Caco-2 (cell line): ENCODE measurements at regions not wholly inside any gene's neighbourhood (a gene's known extent, or its start where the extent isn't known, plus 50 kb on each side); places are given as distances from the start of the nearest gene placed in this dataset.

Experiments used
- BruUV-seq: library from RNA; stranded (reverse); fragments of 400-500 nt; replicated peaks from 2 replicates; lab custom pipeline; 2021; lab: Mats Ljungman, UMichigan
- CTCF ChIA-PET: fragments of 300-600 bp; sonication (Branson Sonifier 250); formaldehyde crosslinking; loops from one replicate; lab custom pipeline; 2022; ENCODE audit warnings: antibody characterized with exemption; lab: Charles Lee
- POLR2A ChIA-PET: fragments of 300-600 bp; sonication (Branson Sonifier 250); formaldehyde crosslinking; loops from one replicate; lab custom pipeline; 2022; ENCODE audit warnings: antibody characterized with exemption; lab: Charles Lee
- DNase-seq, 2 experiments: peaks; one replicate each; pipeline versions ENCODE4 v3.0.0 to v3.0.0-alpha.2; 2020 to 2022
- H3K27me3 ChIP-seq: replicated peaks from 2 replicates; pipeline ENCODE4 v1.6.0; 2011; ENCODE audit warnings: low read length; ENCODE audit not compliant: control insufficient read depth, insufficient read depth
- H3K36me3 ChIP-seq: 2 replicates; pipeline ENCODE4 v1.5.1; 2011; ENCODE audit warnings: low read length; ENCODE audit not compliant: control insufficient read depth, insufficient read depth
- H3K4me1 ChIP-seq: fragments of 250-450 bp; sonication (Bioruptor Pico); 2 replicates; pipeline ENCODE4 v1.5.1; 2020; ENCODE audit warnings: mild to moderate bottlenecking
- H3K4me3 ChIP-seq: 2 replicates; pipeline ENCODE4 v1.5.1; 2011; ENCODE audit warnings: low read depth, mild to moderate bottlenecking, control low read depth, low read length
- H3K9me3 ChIP-seq: fragments of 250-450 bp; sonication (Bioruptor Pico); 2 replicates; pipeline ENCODE4 v1.5.1; 2020; ENCODE audit warnings: mild to moderate bottlenecking, moderate library complexity
- H3K27ac Mint-ChIP-seq: one replicate; pipeline ENCODE4 v1.8.0; 2022; ENCODE audit warnings: mixed read lengths; ENCODE audit not compliant: unreplicated experiment
- H3K27me3 Mint-ChIP-seq: one replicate; pipeline ENCODE4 v1.8.0; 2022; ENCODE audit warnings: mixed read lengths; ENCODE audit not compliant: insufficient read depth, unreplicated experiment
- H3K36me3 Mint-ChIP-seq: one replicate; pipeline ENCODE4 v1.8.0; 2022; ENCODE audit warnings: mild to moderate bottlenecking, mixed read lengths; ENCODE audit not compliant: insufficient read depth, unreplicated experiment
- H3K4me1 Mint-ChIP-seq: one replicate; pipeline ENCODE4 v1.8.0; 2022; ENCODE audit warnings: low read depth, mixed read lengths; ENCODE audit not compliant: unreplicated experiment
- H3K4me3 Mint-ChIP-seq: one replicate; pipeline ENCODE4 v1.8.0; 2022; ENCODE audit warnings: mild to moderate bottlenecking, moderate library complexity, mixed read lengths; ENCODE audit not compliant: unreplicated experiment
- H3K9me3 Mint-ChIP-seq: one replicate; pipeline ENCODE4 v1.8.0; 2022; ENCODE audit warnings: mixed read lengths; ENCODE audit not compliant: unreplicated experiment
- CTCF ChIP-seq, 2 experiments: fragments of 200-600 bp in 1 of 2; IDR thresholded peaks; 1 replicate in 1 of 2; 2 replicates in 1 of 2; pipeline versions ENCODE4 v1.5.1 to v1.8.0; 2011 to 2022; ENCODE audit warnings: antibody characterized with exemption in 1 of 2, control low read depth in 1 of 2, inconsistent platforms in 1 of 2, low read depth in 1 of 2, low read length in 1 of 2, mild to moderate bottlenecking in 1 of 2, moderate library complexity in 1 of 2; ENCODE audit not compliant: insufficient read depth in 1 of 2, severe bottlenecking in 1 of 2, unreplicated experiment in 1 of 2
- intact Hi-C: fragments of 100-400 bp; cut with micrococcal nuclease; formaldehyde crosslinking; loops from one replicate; pipeline ENCODE4 v1.10.0; 2022; ENCODE audit not compliant: unreplicated experiment

GRCh38 chr18:68475883-68476282 lies 239.0 kb downstream of the TMX3 start:
- intact Hi-C loops, result no loop called here
- Histone ChIP-seq H3K27me3 (no peaks in the 10 kb centered on the region), H3K36me3 (no peaks in the 10 kb centered on the region), H3K9me3 (no peaks in the 10 kb centered on the region), H3K4me1 (no peaks in the 10 kb centered on the region), H3K4me3 (no peak overlapping the region)
- H3K36me3 Mint-ChIP-seq, result no peaks in the 10 kb centered on the region
- no peak for DNase-seq
- no TSS peak for BruUV-seq
- ChIA-PET POLR2A (no interaction called here), CTCF (no interaction called here)
- no peaks in the 10 kb centered on the region for H3K9me3 Mint-ChIP-seq
- no peaks in the 10 kb centered on the region for H3K4me1 Mint-ChIP-seq
- H3K27ac Mint-ChIP-seq, result no peak overlapping the region
- TF ChIP-seq CTCF (IDR thresholded peaks at IDR 0.05; ENCODE audit: insufficient read depth in 1 of 2, low read depth in 1 of 2, low read length in 1 of 2, severe bottlenecking in 1 of 2, unreplicated experiment in 1 of 2), result no peak
- no peak overlapping the region for H3K4me3 Mint-ChIP-seq
- H3K27me3 Mint-ChIP-seq, result no peaks in the 10 kb centered on the region

GRCh38 chr18:68472701-68473295 lies 242.1 kb downstream of the TMX3 start:
- POLR2A ChIA-PET, result no interaction called here
- H3K4me3 Mint-ChIP-seq, result no peak overlapping the region

GRCh38 chr18:68469049-68469625 lies 245.8 kb downstream of the TMX3 start:
- DNase-seq, result no peak
- TF ChIP-seq CTCF (IDR thresholded peaks at IDR 0.05; ENCODE audit: insufficient read depth in 1 of 2, low read depth in 1 of 2, low read length in 1 of 2, severe bottlenecking in 1 of 2, unreplicated experiment in 1 of 2), result no peak
- Mint-ChIP-seq H3K4me1 (no peaks in the 10 kb centered on the region), H3K27me3 (peaks cover 5% of the 10 kb centered on the region), H3K4me3 (no peak overlapping the region), H3K36me3 (no peaks in the 10 kb centered on the region), H3K9me3 (no peaks in the 10 kb centered on the region), H3K27ac (no peak overlapping the region)
- no peaks in the 10 kb centered on the region for H3K36me3 ChIP-seq
- BruUV-seq, result no TSS peak
- intact Hi-C loops, result no loop called here
- H3K4me1 ChIP-seq, result no peaks in the 10 kb centered on the region
- no peaks in the 10 kb centered on the region for H3K27me3 ChIP-seq
- no peaks in the 10 kb centered on the region for H3K9me3 ChIP-seq
- no peak overlapping the region for H3K4me3 ChIP-seq
- ChIA-PET CTCF (no interaction called here), POLR2A (no interaction called here)

More at GRCh38 chr18:68472701-68473295, 242.1 kb downstream of the TMX3 start:
- CTCF ChIA-PET, result no interaction called here
- Mint-ChIP-seq H3K9me3 (no peaks in the 10 kb centered on the region), H3K27ac (no peak overlapping the region), H3K27me3 (peaks cover 5% of the 10 kb centered on the region), H3K4me1 (no peaks in the 10 kb centered on the region), H3K36me3 (no peaks in the 10 kb centered on the region)
- BruUV-seq, result no TSS peak
- no peaks in the 10 kb centered on the region for H3K27me3 ChIP-seq
- intact Hi-C loops, result no loop called here
- DNase-seq, result no peak
- H3K9me3 ChIP-seq, result no peaks in the 10 kb centered on the region
- TF ChIP-seq CTCF (IDR thresholded peaks at IDR 0.05; ENCODE audit: insufficient read depth in 1 of 2, low read depth in 1 of 2, low read length in 1 of 2, severe bottlenecking in 1 of 2, unreplicated experiment in 1 of 2), result no peak
- no peaks in the 10 kb centered on the region for H3K36me3 ChIP-seq
- H3K4me3 ChIP-seq, result no peak overlapping the region
- H3K4me1 ChIP-seq, result no peaks in the 10 kb centered on the region
